HG03159 (cell line): ENCODE measurements at regions not wholly inside any gene's neighbourhood (a gene's known extent, or its start where the extent isn't known, plus 50 kb on each side); places are given as distances from the start of the nearest gene placed in this dataset.
"Not testable (repeated sequence)": the region's sequence is repeated elsewhere in the genome, so short reads cannot be mapped to it uniquely, and the experiment has no call there.

Experiments
- ATAC-seq: cut with Tn5 transposase; IDR thresholded peaks from one replicate; pipeline ENCODE4 v1.9.1; 2021; ENCODE audit warnings: mild to moderate bottlenecking, moderate library complexity; ENCODE audit not compliant: unreplicated experiment

DNA sequence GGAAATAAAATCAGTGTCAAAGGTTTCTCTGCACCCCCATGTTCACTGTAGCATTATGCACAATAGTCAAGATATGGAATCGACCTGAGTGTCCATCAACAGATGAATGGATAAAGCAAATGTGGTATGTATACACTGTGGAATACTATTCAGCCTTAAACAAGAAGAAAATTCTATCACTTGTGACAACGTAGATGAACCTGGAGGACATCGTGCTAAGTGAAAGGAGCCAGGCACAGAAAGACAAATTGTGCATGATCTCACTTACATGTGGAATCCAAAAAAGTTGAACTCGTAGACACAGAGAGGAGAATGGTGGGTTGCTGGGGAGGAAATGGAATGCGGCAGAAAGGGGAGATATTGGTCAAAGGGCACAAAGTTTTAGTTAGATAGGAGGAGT, 136.3 kb upstream of the ESR1 start:
- ATAC-seq = no peak

DNA sequence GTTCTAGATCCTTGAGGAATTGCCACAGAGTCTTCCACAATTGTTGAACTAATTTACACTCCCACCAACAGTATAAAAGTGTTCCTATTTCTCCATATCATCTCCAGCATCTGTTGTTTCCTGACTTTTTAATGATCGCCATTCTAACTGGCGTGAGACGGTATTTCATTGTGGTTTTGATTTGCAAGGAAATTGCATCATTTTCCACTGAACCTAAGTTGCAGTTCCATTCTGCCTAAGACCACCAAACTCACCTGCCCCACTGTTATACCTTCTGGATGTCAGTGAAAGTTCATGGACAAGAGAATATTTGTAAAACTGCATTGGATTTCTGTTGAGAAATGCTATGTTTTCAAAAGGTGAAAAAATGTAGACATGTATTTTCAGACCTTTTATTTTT, 132.9 kb upstream of the ESR1 start:
- no peak for ATAC-seq

DNA sequence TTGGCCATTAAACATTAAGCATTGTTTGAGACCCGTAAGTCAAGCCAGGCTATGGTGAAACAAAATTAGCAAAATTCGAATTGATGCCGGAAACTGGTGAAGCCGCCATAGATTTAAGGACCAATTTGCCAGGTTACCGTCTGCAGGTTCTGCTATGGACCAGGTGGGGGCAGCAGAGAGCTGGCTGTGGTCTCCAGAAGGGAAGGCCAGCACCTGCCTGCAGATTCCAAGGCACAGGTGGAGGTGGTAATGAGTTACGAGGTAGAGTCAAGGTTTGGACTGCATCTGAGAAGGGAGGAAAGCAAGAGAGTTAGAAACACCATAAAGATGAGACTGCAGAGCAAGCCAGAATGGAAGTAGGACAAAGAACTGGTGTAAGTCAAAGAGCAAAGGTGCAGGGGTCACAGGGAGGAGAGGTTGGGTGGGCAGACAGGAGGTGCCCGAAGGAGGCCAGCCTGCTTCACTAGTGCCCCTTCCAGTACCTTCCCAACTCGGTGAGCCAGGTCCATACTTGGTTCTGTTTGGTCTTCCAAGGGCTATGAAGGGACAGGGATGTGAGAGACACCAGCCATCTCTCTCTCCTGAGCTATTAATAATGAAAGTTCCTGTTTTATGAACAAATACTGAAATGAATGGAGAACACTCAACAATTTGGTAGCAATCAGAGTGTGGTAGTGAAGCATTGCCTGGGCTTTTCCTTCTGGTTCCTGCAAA, 131.6 kb upstream of the ESR1 start:
- peak; percentile 91 for ATAC-seq

DNA sequence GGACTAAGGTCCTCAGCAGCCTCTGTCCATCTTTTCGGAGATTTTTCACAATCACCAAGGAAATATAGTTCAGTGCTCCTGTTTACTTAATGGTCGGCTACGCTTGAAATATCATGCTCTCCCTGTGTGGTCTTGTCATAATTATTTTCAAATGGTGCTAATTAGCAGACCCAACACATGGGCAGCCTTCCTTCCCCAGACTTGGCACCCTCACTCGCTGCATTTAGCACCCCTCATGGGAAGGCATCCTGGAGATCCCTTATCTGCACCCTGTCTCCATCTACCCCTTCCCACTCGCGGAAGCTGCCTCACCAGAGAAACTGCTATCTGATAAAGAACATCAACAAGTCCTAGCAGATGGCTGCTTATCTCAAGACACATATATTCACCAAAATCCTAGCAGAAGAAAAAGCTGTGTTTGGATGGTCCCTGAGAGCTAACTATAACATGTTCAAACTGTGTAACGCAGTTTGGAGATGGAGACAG, 131.0 kb upstream of the ESR1 start:
- no peak for ATAC-seq

DNA sequence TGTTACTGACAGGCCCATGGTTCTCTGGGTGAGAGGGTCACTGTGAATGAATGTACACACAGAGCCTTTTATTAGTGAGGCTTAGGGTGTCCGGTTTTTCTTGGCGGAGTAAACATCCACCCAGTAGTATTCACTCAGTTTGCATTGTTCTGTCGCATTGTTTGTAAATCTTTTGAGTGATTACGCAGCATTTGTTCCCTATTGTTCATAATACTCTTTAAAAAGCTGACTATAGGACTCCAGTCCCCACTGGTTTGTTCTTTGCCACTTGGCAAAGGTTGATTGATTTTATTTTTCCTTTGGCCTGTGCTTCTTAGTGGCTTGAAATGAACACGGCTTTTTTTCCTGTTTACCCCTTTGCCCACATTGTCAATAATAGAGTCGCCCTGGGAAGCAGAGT, 130.1 kb upstream of the ESR1 start:
- ATAC-seq = no peak

DNA sequence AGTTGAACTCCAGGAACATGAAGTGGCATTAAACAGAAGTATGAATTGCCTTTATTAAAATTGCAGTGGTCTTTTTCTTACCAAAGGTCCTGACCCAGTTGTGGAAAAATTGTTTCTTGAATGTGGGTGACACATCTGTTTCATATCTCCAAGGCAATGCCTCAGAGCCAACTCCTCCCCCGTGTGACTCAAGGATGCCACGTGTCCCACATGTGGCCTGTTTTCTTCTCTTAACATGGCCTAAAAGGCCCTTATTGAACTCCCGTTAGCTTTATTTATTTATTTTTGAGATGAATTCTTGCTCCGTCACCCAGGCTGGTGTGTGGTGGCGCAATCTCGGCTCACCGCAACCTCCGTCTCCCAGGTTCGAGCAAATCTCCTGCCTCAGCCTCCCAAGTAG, 128.4 kb upstream of the ESR1 start:
- no peak for ATAC-seq

DNA sequence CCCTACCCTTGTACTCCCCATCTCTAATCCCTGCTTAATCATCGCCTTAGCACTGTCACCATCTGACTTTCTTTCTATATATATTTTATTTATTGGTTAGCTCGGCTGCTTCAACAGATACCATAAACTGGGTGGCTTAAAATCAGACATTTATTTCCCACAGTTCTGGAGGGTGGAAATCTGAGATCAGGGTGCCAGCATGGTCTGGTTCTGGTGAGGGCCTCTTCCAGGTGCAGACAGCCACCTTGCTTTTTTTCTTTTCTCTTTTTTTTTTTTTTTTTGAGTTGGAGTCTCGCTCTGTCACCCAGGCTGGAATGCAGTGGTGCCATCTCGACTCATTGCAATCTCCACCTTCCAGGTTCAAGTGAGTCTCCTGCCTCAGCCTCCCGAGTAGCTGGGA, 127.5 kb upstream of the ESR1 start:
- ATAC-seq = no peak

DNA sequence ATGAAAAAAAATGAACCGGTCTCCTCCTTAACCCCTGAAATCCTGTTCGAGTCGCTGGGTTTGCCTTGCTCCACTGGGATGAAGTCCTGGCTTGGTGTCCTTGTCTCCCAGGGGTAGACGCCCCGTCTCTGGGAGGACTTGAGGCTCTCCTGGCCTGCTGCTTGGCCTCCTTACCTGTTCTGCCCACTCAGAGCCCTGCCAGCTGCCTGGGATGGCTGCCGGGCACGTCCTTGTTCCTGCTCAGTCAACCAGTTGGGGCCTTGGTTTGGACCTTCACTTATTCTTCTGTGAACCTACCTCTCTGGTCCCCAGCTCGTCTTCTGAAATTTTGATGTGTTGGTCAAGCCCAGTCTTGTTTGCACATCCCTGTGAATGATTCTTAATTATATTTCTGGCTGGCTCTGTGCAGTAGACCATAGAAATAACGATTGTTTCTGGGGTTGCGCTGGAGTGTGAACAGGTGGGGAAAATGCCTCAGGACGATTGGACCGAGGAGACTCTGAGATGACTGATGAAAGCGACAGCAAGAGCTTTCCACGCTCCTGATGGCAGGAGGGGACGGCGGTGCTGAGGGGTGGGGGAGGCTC, 126.5 kb upstream of the ESR1 start:
- ATAC-seq = no peak

DNA sequence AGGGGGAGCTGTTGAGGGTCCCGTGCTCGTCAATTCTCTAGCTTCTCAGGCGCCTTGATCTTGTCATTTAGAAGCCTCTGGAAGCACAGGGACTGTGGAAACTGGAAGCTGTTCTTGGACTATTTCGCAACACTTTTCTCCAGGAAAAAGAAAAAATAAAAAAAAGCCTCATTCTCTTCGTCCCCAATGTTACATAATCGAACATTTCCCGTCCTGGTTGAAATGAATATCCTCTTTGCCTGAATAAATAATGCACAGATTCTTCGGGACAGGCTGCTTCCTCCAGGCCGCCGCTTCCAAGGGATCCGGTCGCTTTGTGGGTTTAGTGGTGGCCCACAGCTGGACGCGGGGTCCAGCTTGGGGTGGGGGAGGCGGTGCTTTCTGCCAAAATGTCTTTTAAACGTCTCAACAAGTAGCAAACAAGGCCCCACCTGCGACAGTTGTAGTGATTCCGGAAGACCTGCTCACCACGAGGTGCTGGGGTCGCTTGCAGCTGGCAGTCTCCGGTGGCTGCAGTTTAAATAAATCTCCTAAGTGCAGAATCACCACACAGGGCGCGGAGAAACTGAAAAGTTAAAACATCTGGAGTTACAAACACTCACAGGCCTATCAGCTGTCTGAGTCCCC, 125.9 kb upstream of the ESR1 start:
- ATAC-seq = peak; percentile 51

DNA sequence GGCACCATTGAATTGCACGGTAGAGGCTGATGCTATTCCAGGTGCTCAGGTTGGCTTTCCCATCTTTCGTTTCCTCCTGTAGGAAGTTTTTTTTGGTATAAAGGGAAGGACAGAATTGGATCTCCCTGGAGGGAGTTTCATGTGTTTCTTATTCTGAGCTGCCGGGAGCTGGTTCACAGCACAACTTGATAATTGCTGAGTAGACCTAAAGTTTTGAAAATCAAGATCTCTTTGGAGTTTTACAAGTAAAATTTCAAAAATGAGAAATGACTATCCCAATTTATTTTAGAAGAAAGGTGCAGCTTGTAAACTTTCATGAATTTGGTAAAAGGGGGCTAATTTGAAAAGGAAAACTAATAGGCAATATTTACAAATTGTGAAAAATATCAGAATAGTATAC, 125.2 kb upstream of the ESR1 start:
- no peak for ATAC-seq

DNA sequence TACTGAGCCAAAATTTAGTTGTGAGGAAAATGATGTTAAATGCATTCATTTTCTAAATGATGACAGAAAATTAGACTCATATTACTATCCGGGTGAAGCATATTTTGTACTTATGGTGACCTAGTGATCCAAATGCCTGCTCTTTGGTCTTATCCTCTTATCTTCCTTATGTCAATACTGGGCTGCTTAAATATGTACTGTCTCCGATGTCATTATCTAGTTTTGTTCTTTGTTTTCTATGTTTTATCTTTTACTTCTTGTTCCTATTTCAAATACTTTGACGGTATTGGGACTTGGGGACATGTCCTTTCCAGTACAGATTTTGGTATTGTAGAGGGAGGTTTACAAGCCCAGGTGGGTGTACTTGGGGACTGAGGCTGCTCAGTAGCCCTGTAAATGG, 124.6 kb upstream of the ESR1 start:
- no peak for ATAC-seq

DNA sequence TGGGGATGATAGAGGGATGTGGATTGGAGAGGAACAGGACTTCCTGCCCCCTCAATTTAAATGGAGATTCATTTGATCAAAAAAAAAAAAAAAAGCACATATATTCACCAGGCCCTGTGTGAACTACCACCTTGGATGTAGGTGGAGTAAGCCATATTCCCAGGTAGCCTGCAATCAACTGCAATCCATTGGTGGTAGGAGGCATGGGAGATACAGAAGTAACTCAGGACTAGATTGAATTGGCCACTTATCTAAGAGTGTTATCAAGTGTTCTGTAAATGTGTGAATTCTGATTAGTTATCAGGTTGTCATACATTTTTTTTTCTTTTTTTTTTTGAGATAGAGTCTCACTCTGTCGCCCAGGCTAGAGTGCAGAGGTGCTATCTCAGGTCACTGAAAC, 124.1 kb upstream of the ESR1 start:
- ATAC-seq = no peak

DNA sequence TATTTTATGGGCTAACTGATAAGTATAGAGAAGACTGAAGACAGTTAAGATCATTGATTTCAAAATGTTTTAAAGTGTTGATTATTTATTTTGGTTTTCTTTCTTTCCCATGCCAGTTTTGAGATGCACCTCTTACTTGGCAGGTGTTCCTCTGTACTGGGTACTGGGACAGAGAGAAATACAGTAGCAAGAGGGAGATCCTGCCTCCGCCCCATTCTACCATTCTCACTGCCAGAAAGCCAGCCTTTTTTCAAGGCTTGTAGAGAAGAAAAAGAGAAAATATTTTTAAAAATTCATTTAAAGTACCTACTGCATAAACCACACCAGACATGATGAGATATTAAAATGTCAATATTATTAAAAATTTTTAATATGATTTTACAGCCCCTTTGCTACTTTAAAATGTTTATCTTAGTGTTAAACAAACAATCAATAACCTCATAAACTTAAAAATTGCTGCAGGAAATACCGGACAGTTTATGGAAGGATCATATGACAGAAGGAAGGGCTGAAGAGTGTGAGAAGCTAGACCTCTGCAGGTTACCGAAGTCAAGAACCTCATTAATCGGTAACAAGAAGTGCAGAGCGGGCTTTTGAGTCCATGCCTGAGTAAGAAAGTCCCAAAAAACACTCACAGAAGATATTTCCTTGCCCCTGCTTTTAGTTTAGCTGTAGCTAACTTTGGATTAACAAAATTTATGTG, 117.8 kb upstream of the ESR1 start:
- ATAC-seq = no peak

DNA sequence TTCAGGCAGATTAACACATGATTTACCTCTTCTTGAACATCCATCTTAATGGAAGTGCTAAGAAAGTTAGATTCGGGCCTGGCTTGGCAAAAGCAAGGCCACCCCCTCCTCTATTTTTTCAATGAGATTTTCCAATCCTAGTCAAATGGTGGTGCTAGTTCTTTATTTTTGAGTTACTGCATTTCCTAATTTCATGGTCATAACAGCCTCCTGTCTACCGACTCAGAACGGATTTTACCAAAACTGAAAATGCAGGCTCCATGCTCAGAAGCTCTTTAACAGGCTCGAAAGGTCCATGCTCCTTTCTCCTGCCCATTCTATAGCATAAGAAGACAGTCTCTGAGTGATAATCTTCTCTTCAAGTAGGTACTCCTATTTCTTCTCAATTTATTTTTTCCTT, 117.2 kb upstream of the ESR1 start:
- ATAC-seq = no peak

DNA sequence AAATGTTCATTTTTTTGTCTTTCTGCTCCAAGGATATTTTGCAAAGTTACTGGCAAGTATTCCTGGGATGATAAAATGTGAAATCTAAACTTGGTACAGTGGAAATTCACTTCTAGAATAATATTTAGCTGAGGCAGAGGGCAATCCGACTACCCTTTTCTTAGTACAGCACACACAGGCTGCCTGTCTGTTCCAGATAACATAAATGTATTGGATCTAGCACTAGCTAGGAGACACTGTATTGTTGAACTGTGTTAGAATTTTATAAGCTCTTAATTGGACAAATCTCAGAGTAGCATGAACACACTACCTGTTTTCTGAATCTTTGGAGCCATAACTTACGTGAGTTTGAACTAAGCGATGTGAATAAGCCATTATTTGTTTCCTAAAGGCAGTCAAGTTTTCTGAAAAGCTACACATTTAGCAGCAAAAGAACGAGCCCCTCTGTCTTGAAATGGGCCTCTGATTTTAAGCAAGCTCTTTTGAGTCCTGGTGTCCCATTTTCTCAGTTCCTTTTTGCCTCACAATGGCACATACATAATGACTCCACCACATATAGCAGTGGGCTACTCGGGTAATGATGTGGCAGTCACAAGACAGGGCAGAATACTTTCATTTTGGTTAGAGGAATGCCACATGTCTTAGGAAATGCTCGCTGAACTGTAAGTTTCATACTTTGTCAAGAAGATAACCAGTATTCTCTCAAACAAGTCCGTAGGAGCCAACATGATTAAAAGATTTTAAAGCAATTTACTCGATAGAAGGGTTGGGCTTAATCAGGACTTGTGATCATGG, 116.5 kb upstream of the ESR1 start:
- peak; percentile 99 for ATAC-seq

DNA sequence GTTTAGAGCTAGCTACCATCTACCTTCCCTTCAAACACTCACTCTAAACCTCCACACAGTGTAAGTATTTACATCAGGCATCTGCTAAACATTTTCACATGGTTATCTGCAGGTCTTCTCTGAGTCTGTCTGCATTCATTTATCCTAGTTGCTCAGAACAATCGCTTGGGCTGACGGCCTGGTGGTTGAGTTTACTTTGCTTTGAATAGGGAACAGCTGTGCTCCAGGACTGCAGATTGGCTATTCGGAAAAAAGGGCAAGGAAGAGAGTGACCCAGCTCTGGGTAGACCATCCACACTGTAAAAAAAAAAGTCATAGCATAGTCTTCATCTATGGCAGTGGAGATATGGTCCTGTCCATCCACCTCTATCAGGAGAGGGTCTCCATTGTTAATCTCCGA, 115.3 kb upstream of the ESR1 start:
- ATAC-seq = no peak

DNA sequence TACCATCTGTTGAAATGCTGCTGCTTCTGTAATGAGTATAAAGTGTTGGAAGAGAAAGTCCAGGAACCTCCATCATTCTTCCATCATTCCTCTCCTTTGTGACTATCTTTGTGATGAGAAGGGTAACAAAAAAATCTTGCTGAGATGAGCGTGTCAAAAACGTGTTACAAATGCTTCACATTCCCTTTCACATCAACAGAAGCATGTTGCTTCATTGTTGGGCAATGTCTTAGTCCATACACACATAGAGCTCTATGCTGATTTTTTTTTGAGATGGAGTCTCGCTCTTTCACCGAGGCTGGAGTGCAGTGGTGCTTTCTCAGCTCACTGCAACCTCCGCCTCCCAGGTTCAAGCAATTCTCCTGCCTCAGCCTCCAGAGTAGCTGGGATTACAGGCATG, 114.1 kb upstream of the ESR1 start:
- ATAC-seq = no peak

DNA sequence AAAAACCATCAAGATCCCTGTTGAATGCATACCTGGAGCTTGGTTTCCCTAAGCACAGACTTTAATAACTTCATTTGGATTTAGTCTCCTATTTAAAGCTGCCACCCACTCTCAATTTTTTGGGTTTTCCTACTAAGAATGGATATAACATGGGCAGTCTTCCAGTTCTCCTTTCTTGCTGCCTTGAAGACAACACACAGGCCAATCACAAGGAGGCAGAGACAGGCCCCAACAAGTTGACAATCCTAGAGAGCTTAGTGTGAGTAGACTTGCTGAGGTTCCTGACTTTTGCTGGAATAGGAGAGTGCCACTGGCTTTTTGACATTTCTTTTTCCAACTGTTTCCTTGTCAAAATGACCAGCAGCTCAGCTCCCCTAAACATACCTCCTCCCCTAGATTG, 112.3 kb upstream of the ESR1 start:
- no peak for ATAC-seq

DNA sequence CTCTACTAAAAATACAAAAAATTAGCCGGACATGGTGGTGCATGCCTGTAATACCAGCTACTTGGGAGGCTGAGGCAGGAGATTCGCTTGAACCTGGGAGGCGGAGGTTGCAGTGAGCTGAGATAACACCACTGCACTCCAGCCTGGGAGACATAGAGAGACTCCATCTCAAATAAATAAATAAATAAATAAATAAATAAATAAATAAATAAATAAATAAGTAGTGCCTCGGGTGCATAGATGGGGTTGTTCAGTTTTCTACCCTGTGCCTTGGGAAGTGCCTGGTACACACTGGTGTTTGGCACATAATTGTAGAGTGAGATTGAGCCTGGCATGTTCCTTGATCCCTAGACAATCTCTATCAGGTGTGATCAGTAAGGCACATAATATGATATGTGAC, 111.2 kb upstream of the ESR1 start:
- not testable (repeated sequence) for ATAC-seq

DNA sequence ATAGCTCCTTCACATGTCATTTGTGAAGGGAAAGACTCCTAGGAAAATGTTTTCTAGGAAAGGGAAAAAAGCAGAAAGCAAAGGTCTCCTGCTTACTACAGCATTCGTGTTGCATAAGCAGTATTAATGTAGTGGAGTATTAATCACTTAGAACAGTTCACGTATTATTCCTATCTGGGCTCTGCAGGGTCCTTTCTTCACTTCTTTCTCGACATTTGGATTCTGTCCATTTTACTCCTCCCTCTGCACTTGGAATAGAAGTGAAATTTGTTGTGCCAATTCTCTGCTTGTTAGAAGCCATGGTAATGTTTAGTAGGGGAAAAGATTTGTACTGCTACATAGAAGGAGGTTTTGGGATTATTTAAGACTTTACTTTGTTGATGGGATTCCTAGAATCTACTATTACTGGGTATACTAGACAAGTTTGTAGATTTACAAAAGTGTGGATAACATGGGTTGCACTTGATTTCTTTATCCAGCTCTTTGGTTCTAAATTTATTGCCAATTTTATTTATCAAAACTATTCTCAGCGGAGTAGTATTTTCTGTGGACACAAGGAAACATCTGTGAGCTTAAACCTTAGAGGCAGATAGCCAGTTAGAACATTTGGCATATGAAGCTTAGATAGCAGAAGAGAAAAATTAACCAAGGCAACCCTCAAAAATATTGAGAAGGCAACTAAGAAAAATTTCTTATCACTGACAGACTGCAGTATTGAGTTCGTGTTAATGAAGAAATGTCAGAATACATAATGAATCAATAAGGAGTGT, 108.4 kb upstream of the ESR1 start:
- ATAC-seq = no peak
